ENCODE measurements at regions not wholly inside any gene's neighbourhood (a gene's known extent, or its start where the extent isn't known, plus 50 kb on each side); places are given as distances from the start of the nearest gene placed in this dataset.
"Not testable (repeated sequence)": the region's sequence is repeated elsewhere in the genome, so short reads cannot be mapped to it uniquely, and the experiment has no call there.

GRCh38 chr6:1445650-1446330 is 56.4 kb downstream of the FOXF2 start:
- DNase-seq (no peak), ATAC-seq (no peak)
- Histone ChIP-seq H3K4me1 (ENCODE audit: low read depth) (no peaks in the 10 kb centered on the region), H3K4me3 (no peak overlapping the region), H3K36me3 (ENCODE audit: low read depth) (no peaks in the 10 kb centered on the region), H3K9me3 (peaks cover 3% of the 10 kb centered on the region)
- intact Hi-C loops (cut with DNase I, micrococcal nuclease): no loop called here
- no peak for TF ChIP-seq CTCF (IDR thresholded peaks at IDR 0.05)

GRCh38 chr6:1449896-1450295 is 60.5 kb downstream of the FOXF2 start:
- TF ChIP-seq CTCF (IDR thresholded peaks at IDR 0.05): no peak
- Histone ChIP-seq H3K4me1 (ENCODE audit: low read depth) (no peaks in the 10 kb centered on the region), H3K9me3 (peaks cover 11% of the 10 kb centered on the region), H3K4me3 (no peak overlapping the region), H3K36me3 (ENCODE audit: low read depth) (no peaks in the 10 kb centered on the region)
- intact Hi-C loops (cut with DNase I, micrococcal nuclease): no loop called here
- DNase-seq (no peak), ATAC-seq (no peak)

- Histone ChIP-seq H3K9me3 (peaks cover 11% of the 10 kb centered on the region), H3K4me3 (no peak overlapping the region), H3K36me3 (ENCODE audit: low read depth) (no peaks in the 10 kb centered on the region), H3K4me1 (ENCODE audit: low read depth) (no peaks in the 10 kb centered on the region)
- TF ChIP-seq CTCF (IDR thresholded peaks at IDR 0.05): no peak
- DNase-seq (no peak), ATAC-seq (no peak)
- intact Hi-C loops (cut with DNase I, micrococcal nuclease): no loop called here
Measured at GRCh38 chr6:1453024-1453423, 63.6 kb downstream of the FOXF2 start.

- intact Hi-C loops (cut with DNase I, micrococcal nuclease); H3K4me3 ChIP-seq; H3K9me3 ChIP-seq; ATAC-seq; DNase-seq; H3K4me1 ChIP-seq (ENCODE audit: low read depth); H3K36me3 ChIP-seq (ENCODE audit: low read depth): not testable (repeated sequence)
Measured at GRCh38 chr6:1456816-1457215, 67.4 kb downstream of the FOXF2 start.

GRCh38 chr6:1461207-1461606 is 71.8 kb downstream of the FOXF2 start:
- intact Hi-C loops (cut with DNase I, micrococcal nuclease): no loop called here
- ATAC-seq (no peak), DNase-seq (no peak)
- Histone ChIP-seq H3K4me3 (no peak overlapping the region), H3K4me1 (ENCODE audit: low read depth) (no peaks in the 10 kb centered on the region), H3K9me3 (no peaks in the 10 kb centered on the region), H3K36me3 (ENCODE audit: low read depth) (no peaks in the 10 kb centered on the region)
- TF ChIP-seq CTCF (IDR thresholded peaks at IDR 0.05): no peak

- ATAC-seq (no peak), DNase-seq (no peak)
- intact Hi-C loops (cut with DNase I, micrococcal nuclease): no loop called here
- H3K4me3 ChIP-seq: no peak overlapping the region
- no peaks in the 10 kb centered on the region for H3K9me3 ChIP-seq
- TF ChIP-seq CTCF (IDR thresholded peaks at IDR 0.05): no peak
- no peaks in the 10 kb centered on the region for H3K4me1 ChIP-seq (ENCODE audit: low read depth)
- H3K36me3 ChIP-seq (ENCODE audit: low read depth): no peaks in the 10 kb centered on the region
Measured at GRCh38 chr6:1461736-1462135, 72.4 kb downstream of the FOXF2 start.

Data from mucosa of descending colon (tissue), 3 donors.